Uterus (tissue), 2 donors: ENCODE measurements at regions not wholly inside any gene's neighbourhood (a gene's known extent, or its start where the extent isn't known, plus 50 kb on each side); places are given as distances from the start of the nearest gene placed in this dataset.

Experiments
- POLR2A ChIP-seq, 2 donors: fragments of 450-650 bp; IDR thresholded peaks; one replicate each; pipeline ENCODE4 v1.6.1; 2016; ENCODE audit warnings: antibody characterized with exemption in 2 of 2, mild to moderate bottlenecking in 1 of 2, moderate library complexity in 1 of 2
- TF ChIP-seq, protein P1 (sequence below), 4 experiments: fragments of 200-600 bp in 2 of 4; fragments of 450-650 bp in 2 of 4; sonication (generic) in 2 of 4; IDR thresholded peaks; one replicate each; pipeline ENCODE4 v1.5.1; 2016 to 2019; ENCODE audit warnings: antibody characterized with exemption in 4 of 4, mild to moderate bottlenecking in 2 of 4, moderate library complexity in 1 of 4

DNA sequence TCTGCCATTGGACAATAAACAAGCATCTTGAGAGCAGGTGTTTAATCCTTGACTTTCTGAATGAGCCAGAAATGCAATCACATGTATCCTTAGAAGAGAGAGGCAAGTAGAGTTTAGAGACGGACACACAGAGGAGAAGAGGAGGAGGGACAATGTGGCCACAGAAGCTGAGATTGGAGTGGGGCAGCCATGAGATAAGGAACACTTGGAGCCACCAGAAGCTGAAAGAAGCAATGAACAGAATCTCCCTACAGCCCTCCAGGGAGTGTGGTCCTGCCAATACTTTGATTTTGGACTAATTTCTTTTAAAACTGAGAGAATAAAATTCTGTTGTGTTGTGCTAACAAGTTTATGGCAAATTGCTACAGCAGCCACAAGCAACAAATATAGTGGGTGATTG lies 141.0 kb downstream of the ATP6V1G3 start:
- TF ChIP-seq POLR2A (IDR thresholded peaks at IDR 0.05) = no peak
- TF ChIP-seq, protein P1, sequence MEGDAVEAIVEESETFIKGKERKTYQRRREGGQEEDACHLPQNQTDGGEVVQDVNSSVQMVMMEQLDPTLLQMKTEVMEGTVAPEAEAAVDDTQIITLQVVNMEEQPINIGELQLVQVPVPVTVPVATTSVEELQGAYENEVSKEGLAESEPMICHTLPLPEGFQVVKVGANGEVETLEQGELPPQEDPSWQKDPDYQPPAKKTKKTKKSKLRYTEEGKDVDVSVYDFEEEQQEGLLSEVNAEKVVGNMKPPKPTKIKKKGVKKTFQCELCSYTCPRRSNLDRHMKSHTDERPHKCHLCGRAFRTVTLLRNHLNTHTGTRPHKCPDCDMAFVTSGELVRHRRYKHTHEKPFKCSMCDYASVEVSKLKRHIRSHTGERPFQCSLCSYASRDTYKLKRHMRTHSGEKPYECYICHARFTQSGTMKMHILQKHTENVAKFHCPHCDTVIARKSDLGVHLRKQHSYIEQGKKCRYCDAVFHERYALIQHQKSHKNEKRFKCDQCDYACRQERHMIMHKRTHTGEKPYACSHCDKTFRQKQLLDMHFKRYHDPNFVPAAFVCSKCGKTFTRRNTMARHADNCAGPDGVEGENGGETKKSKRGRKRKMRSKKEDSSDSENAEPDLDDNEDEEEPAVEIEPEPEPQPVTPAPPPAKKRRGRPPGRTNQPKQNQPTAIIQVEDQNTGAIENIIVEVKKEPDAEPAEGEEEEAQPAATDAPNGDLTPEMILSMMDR (IDR thresholded peaks at IDR 0.05) = no peak
